CD4-positive, CD25-positive, alpha-beta regulatory T cell (primary cell): ENCODE measurements at regions not wholly inside any gene's neighbourhood (a gene's known extent, or its start where the extent isn't known, plus 50 kb on each side); places are given as distances from the start of the nearest gene placed in this dataset.

ENCODE experiments used
- ATAC-seq, 2 donors: fragments of 150-1000 bp; cut with Tn5 transposase; one replicate each; pipeline ENCODE4 v1.10.0; 2021; ENCODE audit warnings: low read depth in 2 of 2, moderate number of reproducible peaks in 2 of 2, moderate library complexity in 1 of 2
- DNase-seq, 3 donors: peaks; one replicate each; pipeline versions ENCODE4 v3.0.0 to v3.0.0-alpha.2; 2012 to 2022; ENCODE audit warnings: mixed read lengths in 1 of 3
- H3K27ac ChIP-seq: one replicate; pipeline ENCODE4 v1.7.0; 2013; ENCODE audit warnings: mild to moderate bottlenecking, low read length; ENCODE audit not compliant: insufficient read depth, poor library complexity, severe bottlenecking
- H3K27me3 ChIP-seq: one replicate; pipeline ENCODE4 v1.7.0; 2013; ENCODE audit warnings: low read length; ENCODE audit not compliant: control insufficient read depth, insufficient read depth
- H3K36me3 ChIP-seq: one replicate; pipeline ENCODE4 v1.7.0; 2013; ENCODE audit warnings: mild to moderate bottlenecking, low read length, moderate library complexity; ENCODE audit not compliant: control insufficient read depth, insufficient read depth
- H3K4me1 ChIP-seq: 2 replicates; pipeline ENCODE4 v1.7.0; 2013; ENCODE audit warnings: mild to moderate bottlenecking, low read length; ENCODE audit not compliant: insufficient read depth, control insufficient read depth, poor library complexity, severe bottlenecking
- H3K4me3 ChIP-seq: one replicate; pipeline ENCODE4 v1.7.0; 2013; ENCODE audit warnings: low read depth, mild to moderate bottlenecking, low read length, moderate library complexity
- H3K9me3 ChIP-seq, 2 experiments: 1 replicate in 1 of 2; 2 replicates in 1 of 2; pipeline ENCODE4 v1.7.0; 2013; ENCODE audit warnings: low read length in 2 of 2, mild to moderate bottlenecking in 1 of 2, moderate library complexity in 1 of 2; ENCODE audit not compliant: control insufficient read depth in 2 of 2
- H3K27ac Mint-ChIP-seq, 3 donors: one replicate each; pipeline ENCODE4 v1.8.0; 2020 to 2022; ENCODE audit warnings: mild to moderate bottlenecking in 3 of 3, mixed read lengths in 3 of 3, moderate library complexity in 2 of 3
- H3K27me3 Mint-ChIP-seq: one replicate; pipeline ENCODE4 v1.8.0; 2022; ENCODE audit warnings: mild to moderate bottlenecking, mixed read lengths
- H3K36me3 Mint-ChIP-seq: one replicate; pipeline ENCODE4 v1.8.0; 2020; ENCODE audit warnings: mixed read lengths
- H3K4me1 Mint-ChIP-seq, 4 donors: one replicate each; pipeline ENCODE4 v1.8.0; 2020 to 2022; ENCODE audit warnings: mixed read lengths in 4 of 4, mild to moderate bottlenecking in 1 of 4
- H3K4me3 Mint-ChIP-seq, 4 donors: one replicate each; pipeline ENCODE4 v1.8.0; 2020 to 2022; ENCODE audit warnings: mild to moderate bottlenecking in 4 of 4, mixed read lengths in 4 of 4, moderate library complexity in 3 of 4
- H3K9me3 Mint-ChIP-seq, 7 donors: one replicate each; pipeline ENCODE4 v1.8.0; 2020 to 2022; ENCODE audit warnings: mixed read lengths in 7 of 7, mild to moderate bottlenecking in 3 of 7, moderate library complexity in 2 of 7

- Histone ChIP-seq H3K27me3 (peaks cover 3% of the 10 kb centered on the region), H3K4me3 (no peak overlapping the region), H3K36me3 (no peaks in the 10 kb centered on the region), H3K9me3 (peaks cover 13 to 17% of the 10 kb centered on the region in 2 experiments), H3K27ac (no peak overlapping the region), H3K4me1 (no peaks in the 10 kb centered on the region)
- Mint-ChIP-seq H3K27me3 (peaks cover 18% of the 10 kb centered on the region), H3K4me3 (no peak overlapping the region), H3K4me1 (peaks cover 0 to 5% (median 0%) of the 10 kb centered on the region in 4 donors), H3K36me3 (no peaks in the 10 kb centered on the region), H3K27ac (no peak overlapping the region), H3K9me3 (peaks cover 2 to 19% (median 9%) of the 10 kb centered on the region in 7 donors)
- ATAC-seq (no peak), DNase-seq (no peak)
These were observed 83.3 kb downstream of the ETS2 start for GRCh38 chr21:38888991-38889561.

GRCh38 chr21:38887749-38888148 lies 82.0 kb downstream of the ETS2 start:
- Mint-ChIP-seq H3K36me3 (no peaks in the 10 kb centered on the region), H3K4me3 (no peak overlapping the region), H3K4me1 (peaks cover 0 to 5% (median 0%) of the 10 kb centered on the region in 4 donors), H3K27ac (no peak overlapping the region), H3K9me3 (peaks cover 3 to 29% (median 12%) of the 10 kb centered on the region in 7 donors), H3K27me3 (peaks cover 20% of the 10 kb centered on the region)
- no peak overlapping the region for H3K4me3 ChIP-seq
- peaks cover 3% of the 10 kb centered on the region for H3K27me3 ChIP-seq
- peaks cover 13 to 22% of the 10 kb centered on the region in 2 experiments for H3K9me3 ChIP-seq
- H3K4me1 ChIP-seq: no peaks in the 10 kb centered on the region
- H3K27ac ChIP-seq: no peak overlapping the region
- ATAC-seq (no peak), DNase-seq (no peak)
- no peaks in the 10 kb centered on the region for H3K36me3 ChIP-seq

- H3K36me3 ChIP-seq: no peaks in the 10 kb centered on the region
- Mint-ChIP-seq H3K4me3 (peak overlapping the region in 1 of 4 donors; percentile 32), H3K27ac (no peak overlapping the region), H3K36me3 (no peaks in the 10 kb centered on the region), H3K27me3 (peaks cover 18% of the 10 kb centered on the region), H3K4me1 (peaks cover 0 to 5% (median 0%) of the 10 kb centered on the region in 4 donors), H3K9me3 (peaks cover 3 to 29% (median 13%) of the 10 kb centered on the region in 7 donors)
- no peak overlapping the region for H3K27ac ChIP-seq
- H3K9me3 ChIP-seq: peaks cover 13 to 22% of the 10 kb centered on the region in 2 experiments
- H3K4me3 ChIP-seq: no peak overlapping the region
- ATAC-seq: no peak
- DNase-seq: no peak
- peaks cover 3% of the 10 kb centered on the region for H3K27me3 ChIP-seq
- H3K4me1 ChIP-seq: no peaks in the 10 kb centered on the region
These were observed 81.4 kb downstream of the ETS2 start for GRCh38 chr21:38887062-38887686.

GRCh38 chr21:38885909-38886308 lies 80.2 kb downstream of the ETS2 start:
- Histone ChIP-seq H3K36me3 (no peaks in the 10 kb centered on the region), H3K9me3 (peaks cover 13 to 22% of the 10 kb centered on the region in 2 experiments)
- ATAC-seq: no peak

GRCh38 chr21:38884440-38884839 lies 78.7 kb downstream of the ETS2 start:
- no peak overlapping the region for H3K27ac ChIP-seq
- Mint-ChIP-seq H3K9me3 (peaks cover 3 to 31% (median 13%) of the 10 kb centered on the region in 7 donors), H3K4me3 (no peak overlapping the region), H3K36me3 (no peaks in the 10 kb centered on the region), H3K4me1 (no peaks in the 10 kb centered on the region), H3K27ac (no peak overlapping the region), H3K27me3 (peaks cover 27% of the 10 kb centered on the region)
- H3K36me3 ChIP-seq: no peaks in the 10 kb centered on the region
- no peak overlapping the region for H3K4me3 ChIP-seq
- DNase-seq (no peak), ATAC-seq (no peak)
- no peaks in the 10 kb centered on the region for H3K27me3 ChIP-seq
- H3K9me3 ChIP-seq: peaks cover 13 to 22% of the 10 kb centered on the region in 2 experiments
- H3K4me1 ChIP-seq: no peaks in the 10 kb centered on the region

More at GRCh38 chr21:38885909-38886308, 80.2 kb downstream of the ETS2 start:
- H3K9me3 Mint-ChIP-seq: peaks cover 3 to 32% (median 15%) of the 10 kb centered on the region in 7 donors
- Histone ChIP-seq H3K4me1 (no peaks in the 10 kb centered on the region), H3K27ac (no peak overlapping the region), H3K4me3 (no peak overlapping the region), H3K27me3 (no peaks in the 10 kb centered on the region)
- H3K36me3 Mint-ChIP-seq: no peaks in the 10 kb centered on the region
- no peak overlapping the region for H3K27ac Mint-ChIP-seq
- peaks cover 20% of the 10 kb centered on the region for H3K27me3 Mint-ChIP-seq
- H3K4me1 Mint-ChIP-seq: peaks cover 0 to 5% (median 0%) of the 10 kb centered on the region in 4 donors
- no peak for DNase-seq
- H3K4me3 Mint-ChIP-seq: no peak overlapping the region

- Histone ChIP-seq H3K9me3 (peaks cover 13 to 22% of the 10 kb centered on the region in 2 experiments), H3K27ac (no peak overlapping the region), H3K36me3 (no peaks in the 10 kb centered on the region), H3K4me3 (no peak overlapping the region), H3K4me1 (no peaks in the 10 kb centered on the region), H3K27me3 (no peaks in the 10 kb centered on the region)
- Mint-ChIP-seq H3K36me3 (no peaks in the 10 kb centered on the region), H3K27ac (no peak overlapping the region), H3K4me1 (no peaks in the 10 kb centered on the region), H3K4me3 (no peak overlapping the region), H3K27me3 (peaks cover 20% of the 10 kb centered on the region), H3K9me3 (peaks cover 0 to 26% (median 9%) of the 10 kb centered on the region in 7 donors)
- DNase-seq (no peak), ATAC-seq (no peak)
These were observed 77.4 kb downstream of the ETS2 start for GRCh38 chr21:38883142-38883541.

GRCh38 chr21:38881131-38881530 lies 75.4 kb downstream of the ETS2 start:
- H3K4me3 Mint-ChIP-seq: no peak overlapping the region
- H3K27me3 Mint-ChIP-seq: peaks cover 20% of the 10 kb centered on the region
- peaks cover 0 to 21% (median 7%) of the 10 kb centered on the region in 7 donors for H3K9me3 Mint-ChIP-seq
- Histone ChIP-seq H3K9me3 (peaks cover 0 to 5% of the 10 kb centered on the region in 2 experiments), H3K36me3 (no peaks in the 10 kb centered on the region), H3K27me3 (peaks cover 1% of the 10 kb centered on the region), H3K4me1 (no peaks in the 10 kb centered on the region), H3K27ac (no peak overlapping the region), H3K4me3 (no peak overlapping the region)
- H3K36me3 Mint-ChIP-seq: no peaks in the 10 kb centered on the region
- ATAC-seq (no peak), DNase-seq (no peak)
- no peaks in the 10 kb centered on the region for H3K4me1 Mint-ChIP-seq
- no peak overlapping the region for H3K27ac Mint-ChIP-seq

- H3K27ac ChIP-seq: no peak overlapping the region
- no peak for ATAC-seq
- no peak overlapping the region for H3K27ac Mint-ChIP-seq
- DNase-seq: no peak
- H3K9me3 ChIP-seq: peaks cover 0 to 4% of the 10 kb centered on the region in 2 experiments
- peaks cover 1% of the 10 kb centered on the region for H3K27me3 ChIP-seq
- H3K27me3 Mint-ChIP-seq: peaks cover 20% of the 10 kb centered on the region
- peaks cover 0 to 18% (median 8%) of the 10 kb centered on the region in 7 donors for H3K9me3 Mint-ChIP-seq
- H3K4me1 ChIP-seq: no peaks in the 10 kb centered on the region
- H3K4me1 Mint-ChIP-seq: peaks cover 0 to 4% (median 0%) of the 10 kb centered on the region in 4 donors
- H3K36me3 ChIP-seq: no peaks in the 10 kb centered on the region
- no peak overlapping the region for H3K4me3 ChIP-seq
- H3K36me3 Mint-ChIP-seq: no peaks in the 10 kb centered on the region
- no peak overlapping the region for H3K4me3 Mint-ChIP-seq
These were observed 74.8 kb downstream of the ETS2 start for GRCh38 chr21:38880577-38880966.
